ENCODE measurements at regions not wholly inside any gene's neighbourhood (a gene's known extent, or its start where the extent isn't known, plus 50 kb on each side); places are given as distances from the start of the nearest gene placed in this dataset.

GRCh38 chr5:78718824-78719223 lies 70.3 kb upstream of the LHFPL2 start:
- TF ChIP-seq CTCF (IDR thresholded peaks at IDR 0.05) (no peak), BHLHE40 (IDR thresholded peaks at IDR 0.05; ENCODE audit: low read depth, low read length) (no peak), CHD4 (IDR thresholded peaks at IDR 0.05; ENCODE audit: borderline replicate concordance) (no peak), JUNB (IDR thresholded peaks at IDR 0.05) (no peak), POLR2A (IDR thresholded peaks at IDR 0.05; ENCODE audit: low read length) (no peak), RFX5 (IDR thresholded peaks at IDR 0.05) (no peak), EP300 (IDR thresholded peaks at IDR 0.05) (no peak), ZSCAN20 (CRISPR knock-in tag; IDR thresholded peaks at IDR 0.05) (no peak), RAD21 (conservative IDR thresholded peaks at IDR 0.05 in 1 of 2, IDR thresholded peaks at IDR 0.05 in 1 of 2) (no peak), PBX3 (IDR thresholded peaks at IDR 0.05) (no peak), EHF (CRISPR knock-in tag; IDR thresholded peaks at IDR 0.05) (no peak), USF2 (IDR thresholded peaks at IDR 0.05) (no peak), JUN (IDR thresholded peaks at IDR 0.05) (no peak), NPAS2 (CRISPR knock-in tag; IDR thresholded peaks at IDR 0.05; ENCODE audit: borderline replicate concordance) (no peak)
